ENCODE measurements at regions not wholly inside any gene's neighbourhood (a gene's known extent, or its start where the extent isn't known, plus 50 kb on each side); places are given as distances from the start of the nearest gene placed in this dataset.

DNA sequence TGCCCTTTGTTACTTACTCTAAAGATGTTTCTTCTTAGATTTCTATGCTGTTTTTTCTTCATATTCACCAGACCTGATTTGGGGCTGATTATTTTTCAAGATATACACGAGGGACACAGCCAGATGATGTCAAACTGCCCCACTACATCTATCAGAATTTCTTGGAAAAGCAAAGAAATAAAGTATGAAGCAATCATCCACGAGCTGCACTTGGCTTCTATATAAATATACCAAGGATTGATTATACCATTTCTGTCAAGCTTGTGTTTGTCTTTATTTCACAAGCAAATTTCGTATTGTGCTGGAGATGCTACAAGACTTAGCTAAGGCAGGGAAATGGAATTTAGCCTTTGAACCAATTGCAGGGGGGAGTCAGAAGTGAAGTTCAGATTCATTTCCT is 715.1 kb upstream of the NR2F2 start:
- TF ChIP-seq, protein P1, sequence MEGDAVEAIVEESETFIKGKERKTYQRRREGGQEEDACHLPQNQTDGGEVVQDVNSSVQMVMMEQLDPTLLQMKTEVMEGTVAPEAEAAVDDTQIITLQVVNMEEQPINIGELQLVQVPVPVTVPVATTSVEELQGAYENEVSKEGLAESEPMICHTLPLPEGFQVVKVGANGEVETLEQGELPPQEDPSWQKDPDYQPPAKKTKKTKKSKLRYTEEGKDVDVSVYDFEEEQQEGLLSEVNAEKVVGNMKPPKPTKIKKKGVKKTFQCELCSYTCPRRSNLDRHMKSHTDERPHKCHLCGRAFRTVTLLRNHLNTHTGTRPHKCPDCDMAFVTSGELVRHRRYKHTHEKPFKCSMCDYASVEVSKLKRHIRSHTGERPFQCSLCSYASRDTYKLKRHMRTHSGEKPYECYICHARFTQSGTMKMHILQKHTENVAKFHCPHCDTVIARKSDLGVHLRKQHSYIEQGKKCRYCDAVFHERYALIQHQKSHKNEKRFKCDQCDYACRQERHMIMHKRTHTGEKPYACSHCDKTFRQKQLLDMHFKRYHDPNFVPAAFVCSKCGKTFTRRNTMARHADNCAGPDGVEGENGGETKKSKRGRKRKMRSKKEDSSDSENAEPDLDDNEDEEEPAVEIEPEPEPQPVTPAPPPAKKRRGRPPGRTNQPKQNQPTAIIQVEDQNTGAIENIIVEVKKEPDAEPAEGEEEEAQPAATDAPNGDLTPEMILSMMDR (IDR thresholded peaks at IDR 0.05), result no peak
- no peak for TF ChIP-seq POLR2A (IDR thresholded peaks at IDR 0.05)
- TF ChIP-seq POLR2AphosphoS5 (IDR thresholded peaks at IDR 0.05), result no peak
